ENCODE measurements at regions not wholly inside any gene's neighbourhood (a gene's known extent, or its start where the extent isn't known, plus 50 kb on each side); places are given as distances from the start of the nearest gene placed in this dataset.

GRCh38 chr4:79078339-79078738 is 139.1 kb upstream of the PAQR3 start:
- no peak overlapping the region for H3K4me3 ChIP-seq (ENCODE audit: low read depth, low read length)
- DNase-seq (ENCODE audit: low read depth): no peak
- TF ChIP-seq CTCF (IDR thresholded peaks at IDR 0.05; ENCODE audit: insufficient read depth, low read depth, low read length): no peak

GRCh38 chr4:79074040-79074439 is 134.8 kb upstream of the PAQR3 start:
- H3K4me3 ChIP-seq (ENCODE audit: low read depth, low read length): no peak overlapping the region
- no peak for TF ChIP-seq CTCF (IDR thresholded peaks at IDR 0.05; ENCODE audit: insufficient read depth, low read depth, low read length)
- no peak for DNase-seq (ENCODE audit: low read depth)

GRCh38 chr4:79073471-79073870 is 134.2 kb upstream of the PAQR3 start:
- H3K4me3 ChIP-seq (ENCODE audit: low read depth, low read length): no peak overlapping the region
- DNase-seq (ENCODE audit: low read depth): no peak
- TF ChIP-seq CTCF (IDR thresholded peaks at IDR 0.05; ENCODE audit: insufficient read depth, low read depth, low read length): no peak

GRCh38 chr4:79065262-79065661 is 126.0 kb upstream of the PAQR3 start:
- no peak for TF ChIP-seq CTCF (IDR thresholded peaks at IDR 0.05; ENCODE audit: insufficient read depth, low read depth, low read length)
- DNase-seq (ENCODE audit: low read depth): no peak
- no peak overlapping the region for H3K4me3 ChIP-seq (ENCODE audit: low read depth, low read length)

- no peak for DNase-seq (ENCODE audit: low read depth)
- H3K4me3 ChIP-seq (ENCODE audit: low read depth, low read length): no peak overlapping the region
- TF ChIP-seq CTCF (IDR thresholded peaks at IDR 0.05; ENCODE audit: insufficient read depth, low read depth, low read length): no peak
These were observed 125.6 kb upstream of the PAQR3 start for GRCh38 chr4:79064806-79065205.

GRCh38 chr4:79059631-79060399 is 120.6 kb upstream of the PAQR3 start:
- no peak for DNase-seq (ENCODE audit: low read depth)
- H3K4me3 ChIP-seq (ENCODE audit: low read depth, low read length): no peak overlapping the region
- TF ChIP-seq CTCF (IDR thresholded peaks at IDR 0.05; ENCODE audit: insufficient read depth, low read depth, low read length): no peak

GRCh38 chr4:79057772-79058171 is 118.5 kb upstream of the PAQR3 start:
- no peak for TF ChIP-seq CTCF (IDR thresholded peaks at IDR 0.05; ENCODE audit: insufficient read depth, low read depth, low read length)
- no peak overlapping the region for H3K4me3 ChIP-seq (ENCODE audit: low read depth, low read length)
- DNase-seq (ENCODE audit: low read depth): no peak

All from fibroblast of villous mesenchyme (primary cell).